ENCODE measurements at regions not wholly inside any gene's neighbourhood (a gene's known extent, or its start where the extent isn't known, plus 50 kb on each side); places are given as distances from the start of the nearest gene placed in this dataset.

DNA sequence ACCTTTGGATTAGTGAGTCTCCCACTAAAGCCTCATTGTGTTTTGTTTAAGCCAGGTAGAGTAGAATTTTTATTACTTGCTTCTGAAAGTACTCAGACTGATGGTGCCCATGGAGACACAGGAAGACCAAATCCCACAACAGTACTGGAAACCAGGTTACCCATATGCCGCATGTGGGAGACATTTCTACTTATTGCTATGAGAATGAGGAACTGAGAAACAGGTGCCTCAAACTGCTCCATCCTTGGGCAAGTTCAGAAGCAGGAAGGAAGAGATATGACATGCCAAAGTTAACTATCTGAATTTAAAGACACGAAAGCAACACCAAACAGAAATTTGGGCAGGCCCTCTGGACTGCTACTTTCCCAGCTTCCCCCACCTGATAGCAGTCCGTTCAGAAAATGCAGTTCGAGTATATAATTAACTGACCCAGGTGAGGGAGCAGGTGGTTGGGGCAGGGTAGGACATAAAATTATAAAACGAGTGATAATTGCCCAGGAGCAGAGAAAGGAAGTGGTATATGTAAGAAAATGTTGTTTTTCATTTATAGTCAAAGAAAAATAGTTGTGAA is 382.3 kb upstream of the MTPN start:
- no peak for ATAC-seq (ENCODE audit: poor library complexity)
- DNase-seq = no peak
- intact Hi-C loops (cut with DNase I) = no loop called here

- ATAC-seq (ENCODE audit: poor library complexity) = no peak
- intact Hi-C loops (cut with DNase I) = no loop called here
These were observed 376.1 kb upstream of the MTPN start for GRCh38 chr7:136353287-136353686.

GRCh38 chr7:136348542-136349192 is 371.5 kb upstream of the MTPN start:
- intact Hi-C loops (cut with DNase I) = no loop called here
- DNase-seq (peak; percentile 66), ATAC-seq (ENCODE audit: poor library complexity) (peak; percentile 93)

More at GRCh38 chr7:136353287-136353686, 376.1 kb upstream of the MTPN start:
- DNase-seq = no peak

- intact Hi-C loops (cut with DNase I) = no loop called here
- no peak for DNase-seq
- ATAC-seq (ENCODE audit: poor library complexity) = peak; percentile 31
These were observed 371.0 kb upstream of the MTPN start for GRCh38 chr7:136348142-136348541.

DNA sequence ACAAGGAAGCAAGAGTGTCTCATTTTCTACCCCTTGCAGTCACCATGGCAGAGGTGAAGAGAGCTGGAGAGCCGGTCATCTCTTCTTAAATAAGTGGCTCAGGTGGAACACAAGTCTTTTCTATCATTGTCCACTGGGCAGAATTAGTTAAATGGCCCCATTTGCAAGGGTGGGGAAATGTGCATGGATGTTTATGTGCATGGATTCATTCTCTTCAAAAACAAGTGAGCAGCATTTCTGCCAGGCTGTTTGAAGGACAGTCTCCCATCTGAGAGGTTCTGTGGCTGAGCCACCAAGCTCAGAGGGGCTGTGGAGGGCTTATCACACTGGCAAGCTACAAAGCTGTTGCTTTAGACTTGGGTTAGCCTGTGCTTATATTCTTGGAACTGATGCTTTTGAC is 370.3 kb upstream of the MTPN start:
- ATAC-seq (ENCODE audit: poor library complexity) (no peak), DNase-seq (no peak)
- intact Hi-C loops (cut with DNase I) = no loop called here

DNA sequence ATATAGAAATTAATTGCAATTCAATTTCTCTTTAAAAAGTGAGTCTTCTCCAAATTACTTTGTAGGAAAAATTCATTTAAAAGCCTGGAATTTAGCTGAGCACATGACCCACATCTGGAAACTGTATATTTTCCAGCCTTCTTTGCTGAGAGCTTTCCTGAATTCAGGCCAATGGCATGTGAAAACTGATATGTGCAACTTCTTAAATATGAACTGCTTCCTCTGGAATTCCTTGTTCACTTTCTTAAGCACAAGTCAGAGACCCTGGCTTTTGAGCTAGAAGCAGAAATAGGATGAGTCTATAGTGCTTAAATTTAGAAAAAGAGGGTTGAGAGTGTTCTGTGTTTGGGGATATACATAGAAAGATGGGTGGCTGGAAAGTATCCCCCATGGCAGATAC is 365.1 kb upstream of the MTPN start:
- no peak for ATAC-seq (ENCODE audit: poor library complexity)

GRCh38 chr7:136339464-136339863 is 362.3 kb upstream of the MTPN start:
- intact Hi-C loops (cut with DNase I) = no loop called here
- DNase-seq (no peak), ATAC-seq (ENCODE audit: poor library complexity) (no peak)

More for the DNA sequence above, 365.1 kb upstream of the MTPN start:
- no peak for DNase-seq
- intact Hi-C loops (cut with DNase I) = no loop called here

- DNase-seq (no peak), ATAC-seq (ENCODE audit: poor library complexity) (no peak)
- intact Hi-C loops (cut with DNase I) = no loop called here
These were observed 359.8 kb upstream of the MTPN start for GRCh38 chr7:136336932-136337331.

- intact Hi-C loops (cut with DNase I) = no loop called here
- DNase-seq (no peak), ATAC-seq (ENCODE audit: poor library complexity) (no peak)
These were observed 356.5 kb upstream of the MTPN start for GRCh38 chr7:136333636-136334035.

DNA sequence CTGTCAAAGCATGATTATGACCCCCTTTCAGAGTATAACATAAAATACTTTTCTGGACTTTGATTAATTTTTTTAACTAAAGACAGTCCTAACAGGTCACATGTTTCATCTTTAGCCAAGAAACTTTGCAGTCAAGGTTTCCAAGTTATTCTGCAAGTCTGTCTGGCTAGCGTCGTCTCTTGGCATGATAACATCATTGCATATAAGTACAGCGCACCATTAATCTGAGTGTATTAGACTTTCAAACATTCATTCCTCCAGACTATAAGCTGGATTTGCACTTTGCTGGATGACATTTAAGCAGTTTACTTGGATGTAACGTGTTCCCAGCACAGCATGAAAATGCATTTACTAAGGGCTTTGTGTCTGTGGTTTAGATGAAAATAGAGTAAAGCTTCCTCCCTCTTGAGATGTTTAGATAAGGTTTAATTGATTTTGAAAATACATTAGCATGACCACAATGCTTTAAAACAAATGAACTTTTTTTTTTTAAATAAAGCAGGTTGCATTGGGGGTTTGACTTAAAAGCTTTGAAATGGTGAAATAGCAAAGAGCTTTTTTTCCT is 349.0 kb upstream of the MTPN start:
- intact Hi-C loops (cut with DNase I) = no loop called here
- DNase-seq (no peak), ATAC-seq (ENCODE audit: poor library complexity) (no peak)

DNA sequence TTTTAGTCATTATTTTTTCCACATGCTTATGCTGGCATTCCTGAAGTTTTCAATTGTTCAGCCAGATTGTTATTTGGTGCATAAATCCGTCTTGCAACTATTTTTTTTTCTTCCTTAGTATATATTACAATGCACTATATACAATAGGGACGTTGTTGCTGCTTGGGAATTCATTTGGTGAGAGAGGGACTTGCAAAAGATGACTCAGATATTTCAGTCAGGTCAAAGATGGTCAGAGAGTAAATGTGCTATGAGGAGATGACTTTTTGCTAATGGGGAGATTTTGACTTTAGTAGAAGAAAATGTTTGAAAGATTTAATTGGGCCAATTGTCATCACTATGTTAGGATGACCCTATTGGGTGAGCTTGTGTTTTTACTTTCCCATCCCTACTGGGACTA is 348.4 kb upstream of the MTPN start:
- no peak for ATAC-seq (ENCODE audit: poor library complexity)
- intact Hi-C loops (cut with DNase I) = no loop called here
- DNase-seq = no peak

DNA sequence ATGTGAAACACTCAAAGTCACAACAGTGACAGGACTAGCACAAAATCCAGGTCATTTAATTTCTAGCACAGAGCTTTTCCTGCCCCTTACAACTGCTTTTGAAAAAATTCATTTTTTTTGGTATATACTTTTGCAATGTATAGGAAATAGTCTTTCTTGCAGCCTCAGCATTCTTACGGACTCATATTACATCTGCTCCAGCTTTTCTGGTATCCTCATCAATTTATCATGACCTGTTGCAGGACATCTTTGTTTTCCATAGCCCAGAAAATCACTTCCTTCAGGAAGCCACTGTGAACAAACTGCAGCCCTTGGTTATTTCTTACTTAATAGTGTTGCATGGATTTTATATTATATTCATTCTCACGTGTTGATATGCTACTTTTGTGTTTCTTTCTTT is 347.9 kb upstream of the MTPN start:
- ATAC-seq (ENCODE audit: poor library complexity) = no peak
- intact Hi-C loops (cut with DNase I) = no loop called here
- DNase-seq = no peak

DNA sequence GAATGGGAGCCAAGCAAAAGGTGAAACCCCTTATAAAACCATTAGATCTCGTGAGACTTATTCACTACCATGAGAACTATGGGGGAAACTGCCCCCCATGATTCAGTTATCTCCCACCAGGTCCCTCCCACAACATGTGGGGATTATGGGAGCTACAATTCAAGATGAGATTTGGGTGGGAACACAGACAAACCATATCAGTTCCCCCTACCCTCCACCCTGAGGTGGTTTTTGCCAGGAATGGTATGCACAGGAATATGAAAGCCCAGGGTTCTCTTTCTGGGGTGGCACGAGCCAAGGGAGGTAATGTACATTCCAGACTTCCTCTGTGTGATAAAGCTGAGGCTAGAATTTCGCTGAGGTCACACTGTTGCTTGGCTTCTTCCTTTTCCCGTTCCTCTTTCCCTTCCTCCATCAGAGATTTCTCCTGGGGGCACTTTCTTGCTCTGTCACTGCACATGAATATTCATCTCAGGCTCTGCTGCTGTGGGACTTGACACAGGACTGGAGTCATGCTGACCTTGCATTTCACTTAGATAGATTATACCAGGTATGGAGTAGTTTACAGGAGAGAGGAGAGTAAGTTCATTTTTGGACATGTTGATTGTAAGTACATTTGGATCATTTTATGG is 347.0 kb upstream of the MTPN start:
- no peak for DNase-seq
- intact Hi-C loops (cut with DNase I) = no loop called here
- no peak for ATAC-seq (ENCODE audit: poor library complexity)

- ATAC-seq (ENCODE audit: poor library complexity) (no peak), DNase-seq (no peak)
- intact Hi-C loops (cut with DNase I) = no loop called here
These were observed 335.4 kb upstream of the MTPN start for GRCh38 chr7:136312592-136312991.

- no peak for ATAC-seq (ENCODE audit: poor library complexity)
- no peak for DNase-seq
- intact Hi-C loops (cut with DNase I) = no loop called here
These were observed 332.2 kb upstream of the MTPN start for GRCh38 chr7:136309407-136309806.

GRCh38 chr7:136308230-136308629 is 331.1 kb upstream of the MTPN start:
- intact Hi-C loops (cut with DNase I) = no loop called here
- DNase-seq = no peak
- no peak for ATAC-seq (ENCODE audit: poor library complexity)

- ATAC-seq (ENCODE audit: poor library complexity) = no peak
- DNase-seq = no peak
- intact Hi-C loops (cut with DNase I) = no loop called here
These were observed 326.0 kb upstream of the MTPN start for GRCh38 chr7:136303162-136303561.

- intact Hi-C loops (cut with DNase I) = no loop called here
- ATAC-seq (ENCODE audit: poor library complexity) = no peak
- DNase-seq = no peak
These were observed 324.9 kb upstream of the MTPN start for GRCh38 chr7:136302049-136302448.

GRCh38 chr7:136294977-136295376 is 317.8 kb upstream of the MTPN start:
- ATAC-seq (ENCODE audit: poor library complexity) (no peak), DNase-seq (no peak)
- intact Hi-C loops (cut with DNase I) = no loop called here

- no peak for DNase-seq
- ATAC-seq (ENCODE audit: poor library complexity) = no peak
- intact Hi-C loops (cut with DNase I) = no loop called here
These were observed 316.8 kb upstream of the MTPN start for GRCh38 chr7:136293841-136294391.
